GM23338 (cell line): ENCODE measurements at regions not wholly inside any gene's neighbourhood (a gene's known extent, or its start where the extent isn't known, plus 50 kb on each side); places are given as distances from the start of the nearest gene placed in this dataset.

Experiments
- ATAC-seq: fragments of 200-7000 bp; cut with Tn5 transposase; 3 replicates; pipeline ENCODE4 v1.9.1; 2020
- DNase-seq: peaks from one replicate; pipeline ENCODE4 v3.0.0-alpha.2; 2015; ENCODE audit warnings: low spot score
- H2AFZ ChIP-seq: fragments of 200-600 bp; sonication (generic); 2 replicates; pipeline ENCODE4 v1.8.0; 2016; ENCODE audit warnings: antibody characterized with exemption, mild to moderate bottlenecking, moderate library complexity
- H3F3A ChIP-seq: fragments of 200-600 bp; sonication (generic); replicated peaks from 2 replicates; pipeline ENCODE4 v1.8.0; 2017; ENCODE audit warnings: antibody characterized with exemption, mixed run types, low read depth
- H3K27ac ChIP-seq: fragments of 200-600 bp; sonication (generic); 2 replicates; pipeline ENCODE4 v1.6.1; 2016; ENCODE audit warnings: low read depth
- H3K27me3 ChIP-seq: fragments of 200-600 bp; sonication (generic); 2 replicates; pipeline ENCODE4 v1.8.0; 2016; ENCODE audit warnings: mild to moderate bottlenecking, mixed run types, moderate library complexity; ENCODE audit not compliant: insufficient read depth
- H3K36me3 ChIP-seq: fragments of 200-600 bp; sonication (generic); 2 replicates; pipeline ENCODE4 v1.8.0; 2016; ENCODE audit warnings: mild to moderate bottlenecking; ENCODE audit not compliant: insufficient read depth
- H3K4me1 ChIP-seq: fragments of 200-600 bp; sonication (generic); 2 replicates; pipeline ENCODE4 v1.8.0; 2016; ENCODE audit warnings: mild to moderate bottlenecking, moderate library complexity; ENCODE audit not compliant: insufficient read depth
- H3K4me2 ChIP-seq: fragments of 200-600 bp; sonication (generic); 2 replicates; pipeline ENCODE4 v1.7.1; 2017; ENCODE audit warnings: mixed run types
- H3K4me3 ChIP-seq: fragments of 200-600 bp; sonication (generic); 2 replicates; pipeline ENCODE4 v1.6.1; 2016; ENCODE audit warnings: mixed run types
- H3K79me2 ChIP-seq: fragments of 200-600 bp; sonication (generic); replicated peaks from 2 replicates; pipeline ENCODE4 v1.8.0; 2017; ENCODE audit warnings: mild to moderate bottlenecking; ENCODE audit not compliant: insufficient read depth
- H3K9me2 ChIP-seq: fragments of 200-600 bp; sonication (generic); 2 replicates; pipeline ENCODE4 v1.8.0; 2017; ENCODE audit not compliant: insufficient read depth
- H4K20me1 ChIP-seq: fragments of 200-600 bp; sonication (generic); replicated peaks from 2 replicates; pipeline ENCODE4 v1.8.0; 2017; ENCODE audit warnings: mild to moderate bottlenecking; ENCODE audit not compliant: insufficient read depth
- H3K27ac Mint-ChIP-seq: 2 replicates; pipeline ENCODE4 v1.8.0; 2020; ENCODE audit warnings: inconsistent platforms, mild to moderate bottlenecking, moderate library complexity, mixed read lengths
- H3K27me3 Mint-ChIP-seq: 3 replicates; pipeline ENCODE4 v1.8.0; 2022; ENCODE audit warnings: low read depth, mild to moderate bottlenecking, moderate library complexity, mixed read lengths, inconsistent platforms; ENCODE audit not compliant: insufficient read depth, poor library complexity
- H3K36me3 Mint-ChIP-seq: 3 replicates; pipeline ENCODE4 v1.8.0; 2021; ENCODE audit warnings: low read depth, mild to moderate bottlenecking, inconsistent platforms, moderate library complexity, mixed read lengths
- H3K4me1 Mint-ChIP-seq: 3 replicates; pipeline ENCODE4 v1.8.0; 2020; ENCODE audit warnings: mild to moderate bottlenecking, inconsistent platforms, mixed read lengths
- H3K4me3 Mint-ChIP-seq: 3 replicates; pipeline ENCODE4 v1.8.0; 2021; ENCODE audit warnings: moderate library complexity, mild to moderate bottlenecking, inconsistent platforms, mixed read lengths
- H3K9me3 Mint-ChIP-seq: 3 replicates; pipeline ENCODE4 v1.8.0; 2020; ENCODE audit warnings: moderate library complexity, mild to moderate bottlenecking, inconsistent platforms, mixed read lengths
- CREB1 ChIP-seq: fragments of 250-450 bp; sonication (Bioruptor Pico); IDR thresholded peaks from 2 replicates; pipeline ENCODE4 v1.5.0; 2020; ENCODE audit warnings: low read depth, mild to moderate bottlenecking, moderate library complexity
- EZH2 ChIP-seq: fragments of 200-600 bp; sonication (generic); IDR thresholded peaks from one replicate; pipeline ENCODE4 v1.8.0; 2017; ENCODE audit warnings: antibody characterized with exemption, mild to moderate bottlenecking, low read depth; ENCODE audit not compliant: unreplicated experiment
- JUNB ChIP-seq: IDR thresholded peaks from one replicate; pipeline ENCODE4 v1.6.1; 2016; ENCODE audit warnings: antibody characterized with exemption; ENCODE audit not compliant: unreplicated experiment
- NANOG ChIP-seq: IDR thresholded peaks from 2 replicates; pipeline ENCODE4 v1.6.1; 2016; ENCODE audit warnings: antibody characterized with exemption, borderline replicate concordance
- POLR2AphosphoS5 ChIP-seq: IDR thresholded peaks from 2 replicates; pipeline ENCODE4 v1.6.1; 2016; ENCODE audit warnings: antibody characterized with exemption, low read depth
- REST ChIP-seq: IDR thresholded peaks from one replicate; pipeline ENCODE4 v1.6.1; 2018; ENCODE audit warnings: antibody characterized with exemption; ENCODE audit not compliant: unreplicated experiment
- STAT1 ChIP-seq: IDR thresholded peaks from one replicate; pipeline ENCODE4 v1.6.1; 2016; ENCODE audit warnings: antibody characterized with exemption; ENCODE audit not compliant: unreplicated experiment
- ZNF114 ChIP-seq: fragments of 250-450 bp; sonication (Bioruptor Pico); IDR thresholded peaks from 2 replicates; pipeline ENCODE4 v1.5.0; 2020; ENCODE audit warnings: mild to moderate bottlenecking, moderate library complexity
- TF ChIP-seq, protein P1 (sequence below): IDR thresholded peaks from 2 replicates; pipeline ENCODE4 v1.6.1; 2016; ENCODE audit warnings: antibody characterized with exemption
- TF ChIP-seq, protein P2 (sequence below): fragments of 250-450 bp; sonication (Bioruptor Pico); IDR thresholded peaks from 2 replicates; pipeline ENCODE4 v1.5.0; 2020; ENCODE audit warnings: mild to moderate bottlenecking, moderate library complexity
- TF ChIP-seq, protein P3 (sequence below), 2 experiments: fragments of 200-600 bp in 1 of 2; sonication (generic) in 1 of 2; conservative IDR thresholded peaks; 2 replicates each; pipeline versions ENCODE4 v1.5.1 to v1.6.1; 2016 to 2017; ENCODE audit warnings: antibody characterized with exemption in 2 of 2, low read depth in 2 of 2, mild to moderate bottlenecking in 2 of 2, moderate library complexity in 1 of 2

DNA sequence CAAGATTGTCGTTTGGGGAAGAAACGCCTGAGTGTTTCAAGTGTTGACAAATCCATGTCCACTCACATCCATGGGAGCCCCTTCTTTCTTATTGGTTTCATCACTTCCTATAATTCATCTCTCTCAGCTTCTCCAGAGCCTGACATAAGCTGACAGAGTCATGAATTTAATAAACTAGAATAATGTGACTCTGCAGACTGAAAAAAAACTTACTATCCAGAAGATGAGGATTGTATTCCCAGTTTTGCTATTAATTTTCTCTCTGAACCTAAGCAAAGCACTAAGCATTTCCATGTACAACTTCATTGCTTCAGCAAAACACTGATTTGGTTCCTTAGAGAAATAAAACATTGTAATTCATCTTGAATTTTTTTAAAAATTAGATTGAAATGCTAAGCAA lies 691.8 kb downstream of the MTRR start:
- Histone ChIP-seq H3K4me1 (no peaks in the 10 kb centered on the region), H3K36me3 (no peaks in the 10 kb centered on the region), H3K27ac (no peak overlapping the region), H3F3A (no peaks in the 10 kb centered on the region), H3K4me2 (no peak overlapping the region), H3K9me2 (no peaks in the 10 kb centered on the region), H3K79me2 (no peaks in the 10 kb centered on the region), H4K20me1 (no peaks in the 10 kb centered on the region), H2AFZ (no peak overlapping the region), H3K27me3 (no peaks in the 10 kb centered on the region), H3K4me3 (no peak overlapping the region)
- Mint-ChIP-seq H3K4me1 (0 out of 3 replicates have a peak, but pooled peaks cover 2% of the 10 kb centered on the region), H3K4me3 (no peak overlapping the region), H3K27me3 (no peaks in the 10 kb centered on the region), H3K9me3 (peaks cover 5% of the 10 kb centered on the region; the same call in 1 of the 3 replicates), H3K36me3 (no peaks in the 10 kb centered on the region), H3K27ac (no peak overlapping the region)
- no peak for TF ChIP-seq JUNB
- TF ChIP-seq EZH2 = no peak
- TF ChIP-seq POLR2AphosphoS5 = no peak
- TF ChIP-seq CREB1 = no peak
- no peak for TF ChIP-seq NANOG
- no peak for TF ChIP-seq REST
- TF ChIP-seq, protein P1, sequence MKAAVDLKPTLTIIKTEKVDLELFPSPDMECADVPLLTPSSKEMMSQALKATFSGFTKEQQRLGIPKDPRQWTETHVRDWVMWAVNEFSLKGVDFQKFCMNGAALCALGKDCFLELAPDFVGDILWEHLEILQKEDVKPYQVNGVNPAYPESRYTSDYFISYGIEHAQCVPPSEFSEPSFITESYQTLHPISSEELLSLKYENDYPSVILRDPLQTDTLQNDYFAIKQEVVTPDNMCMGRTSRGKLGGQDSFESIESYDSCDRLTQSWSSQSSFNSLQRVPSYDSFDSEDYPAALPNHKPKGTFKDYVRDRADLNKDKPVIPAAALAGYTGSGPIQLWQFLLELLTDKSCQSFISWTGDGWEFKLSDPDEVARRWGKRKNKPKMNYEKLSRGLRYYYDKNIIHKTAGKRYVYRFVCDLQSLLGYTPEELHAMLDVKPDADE = no peak
- no peak for TF ChIP-seq STAT1
- TF ChIP-seq ZNF114 = no peak
- TF ChIP-seq, protein P2, sequence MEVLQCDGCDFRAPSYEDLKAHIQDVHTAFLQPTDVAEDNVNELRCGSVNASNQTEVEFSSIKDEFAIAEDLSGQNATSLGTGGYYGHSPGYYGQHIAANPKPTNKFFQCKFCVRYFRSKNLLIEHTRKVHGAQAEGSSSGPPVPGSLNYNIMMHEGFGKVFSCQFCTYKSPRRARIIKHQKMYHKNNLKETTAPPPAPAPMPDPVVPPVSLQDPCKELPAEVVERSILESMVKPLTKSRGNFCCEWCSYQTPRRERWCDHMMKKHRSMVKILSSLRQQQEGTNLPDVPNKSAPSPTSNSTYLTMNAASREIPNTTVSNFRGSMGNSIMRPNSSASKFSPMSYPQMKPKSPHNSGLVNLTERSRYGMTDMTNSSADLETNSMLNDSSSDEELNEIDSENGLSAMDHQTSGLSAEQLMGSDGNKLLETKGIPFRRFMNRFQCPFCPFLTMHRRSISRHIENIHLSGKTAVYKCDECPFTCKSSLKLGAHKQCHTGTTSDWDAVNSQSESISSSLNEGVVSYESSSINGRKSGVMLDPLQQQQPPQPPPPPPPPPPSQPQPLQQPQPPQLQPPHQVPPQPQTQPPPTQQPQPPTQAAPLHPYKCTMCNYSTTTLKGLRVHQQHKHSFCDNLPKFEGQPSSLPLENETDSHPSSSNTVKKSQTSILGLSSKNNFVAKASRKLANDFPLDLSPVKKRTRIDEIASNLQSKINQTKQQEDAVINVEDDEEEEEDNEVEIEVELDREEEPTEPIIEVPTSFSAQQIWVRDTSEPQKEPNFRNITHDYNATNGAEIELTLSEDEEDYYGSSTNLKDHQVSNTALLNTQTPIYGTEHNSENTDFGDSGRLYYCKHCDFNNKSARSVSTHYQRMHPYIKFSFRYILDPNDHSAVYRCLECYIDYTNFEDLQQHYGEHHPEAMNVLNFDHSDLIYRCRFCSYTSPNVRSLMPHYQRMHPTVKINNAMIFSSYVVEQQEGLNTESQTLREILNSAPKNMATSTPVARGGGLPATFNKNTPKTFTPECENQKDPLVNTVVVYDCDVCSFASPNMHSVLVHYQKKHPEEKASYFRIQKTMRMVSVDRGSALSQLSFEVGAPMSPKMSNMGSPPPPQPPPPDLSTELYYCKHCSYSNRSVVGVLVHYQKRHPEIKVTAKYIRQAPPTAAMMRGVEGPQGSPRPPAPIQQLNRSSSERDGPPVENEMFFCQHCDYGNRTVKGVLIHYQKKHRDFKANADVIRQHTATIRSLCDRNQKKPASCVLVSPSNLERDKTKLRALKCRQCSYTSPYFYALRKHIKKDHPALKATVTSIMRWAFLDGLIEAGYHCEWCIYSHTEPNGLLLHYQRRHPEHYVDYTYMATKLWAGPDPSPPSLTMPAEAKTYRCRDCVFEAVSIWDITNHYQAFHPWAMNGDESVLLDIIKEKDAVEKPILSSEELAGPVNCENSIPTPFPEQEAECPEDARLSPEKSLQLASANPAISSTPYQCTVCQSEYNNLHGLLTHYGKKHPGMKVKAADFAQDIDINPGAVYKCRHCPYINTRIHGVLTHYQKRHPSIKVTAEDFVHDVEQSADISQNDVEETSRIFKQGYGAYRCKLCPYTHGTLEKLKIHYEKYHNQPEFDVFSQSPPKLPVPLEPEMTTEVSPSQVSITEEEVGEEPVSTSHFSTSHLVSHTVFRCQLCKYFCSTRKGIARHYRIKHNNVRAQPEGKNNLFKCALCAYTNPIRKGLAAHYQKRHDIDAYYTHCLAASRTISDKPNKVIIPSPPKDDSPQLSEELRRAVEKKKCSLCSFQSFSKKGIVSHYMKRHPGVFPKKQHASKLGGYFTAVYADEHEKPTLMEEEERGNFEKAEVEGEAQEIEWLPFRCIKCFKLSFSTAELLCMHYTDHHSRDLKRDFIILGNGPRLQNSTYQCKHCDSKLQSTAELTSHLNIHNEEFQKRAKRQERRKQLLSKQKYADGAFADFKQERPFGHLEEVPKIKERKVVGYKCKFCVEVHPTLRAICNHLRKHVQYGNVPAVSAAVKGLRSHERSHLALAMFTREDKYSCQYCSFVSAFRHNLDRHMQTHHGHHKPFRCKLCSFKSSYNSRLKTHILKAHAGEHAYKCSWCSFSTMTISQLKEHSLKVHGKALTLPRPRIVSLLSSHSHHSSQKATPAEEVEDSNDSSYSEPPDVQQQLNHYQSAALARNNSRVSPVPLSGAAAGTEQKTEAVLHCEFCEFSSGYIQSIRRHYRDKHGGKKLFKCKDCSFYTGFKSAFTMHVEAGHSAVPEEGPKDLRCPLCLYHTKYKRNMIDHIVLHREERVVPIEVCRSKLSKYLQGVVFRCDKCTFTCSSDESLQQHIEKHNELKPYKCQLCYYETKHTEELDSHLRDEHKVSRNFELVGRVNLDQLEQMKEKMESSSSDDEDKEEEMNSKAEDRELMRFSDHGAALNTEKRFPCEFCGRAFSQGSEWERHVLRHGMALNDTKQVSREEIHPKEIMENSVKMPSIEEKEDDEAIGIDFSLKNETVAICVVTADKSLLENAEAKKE (CRISPR knock-in tag) = no peak
- TF ChIP-seq, protein P3, sequence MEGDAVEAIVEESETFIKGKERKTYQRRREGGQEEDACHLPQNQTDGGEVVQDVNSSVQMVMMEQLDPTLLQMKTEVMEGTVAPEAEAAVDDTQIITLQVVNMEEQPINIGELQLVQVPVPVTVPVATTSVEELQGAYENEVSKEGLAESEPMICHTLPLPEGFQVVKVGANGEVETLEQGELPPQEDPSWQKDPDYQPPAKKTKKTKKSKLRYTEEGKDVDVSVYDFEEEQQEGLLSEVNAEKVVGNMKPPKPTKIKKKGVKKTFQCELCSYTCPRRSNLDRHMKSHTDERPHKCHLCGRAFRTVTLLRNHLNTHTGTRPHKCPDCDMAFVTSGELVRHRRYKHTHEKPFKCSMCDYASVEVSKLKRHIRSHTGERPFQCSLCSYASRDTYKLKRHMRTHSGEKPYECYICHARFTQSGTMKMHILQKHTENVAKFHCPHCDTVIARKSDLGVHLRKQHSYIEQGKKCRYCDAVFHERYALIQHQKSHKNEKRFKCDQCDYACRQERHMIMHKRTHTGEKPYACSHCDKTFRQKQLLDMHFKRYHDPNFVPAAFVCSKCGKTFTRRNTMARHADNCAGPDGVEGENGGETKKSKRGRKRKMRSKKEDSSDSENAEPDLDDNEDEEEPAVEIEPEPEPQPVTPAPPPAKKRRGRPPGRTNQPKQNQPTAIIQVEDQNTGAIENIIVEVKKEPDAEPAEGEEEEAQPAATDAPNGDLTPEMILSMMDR (conservative IDR thresholded peaks at IDR 0.05; ENCODE audit: low read depth in 2 of 2) = no peak
- DNase-seq = no peak
- ATAC-seq = no peak
